Right renal pelvis (tissue), 4 donors: ENCODE measurements at regions not wholly inside any gene's neighbourhood (a gene's known extent, or its start where the extent isn't known, plus 50 kb on each side); places are given as distances from the start of the nearest gene placed in this dataset.
"Not testable (repeated sequence)": the region's sequence is repeated elsewhere in the genome, so short reads cannot be mapped to it uniquely, and the experiment has no call there.

Experiments used
- DNase-seq, 4 donors: peaks; one replicate each; pipeline ENCODE4 v3.0.0-alpha.2; 2013; ENCODE audit warnings: low read depth in 4 of 4, low spot score in 3 of 4, missing footprints in 1 of 4

DNA sequence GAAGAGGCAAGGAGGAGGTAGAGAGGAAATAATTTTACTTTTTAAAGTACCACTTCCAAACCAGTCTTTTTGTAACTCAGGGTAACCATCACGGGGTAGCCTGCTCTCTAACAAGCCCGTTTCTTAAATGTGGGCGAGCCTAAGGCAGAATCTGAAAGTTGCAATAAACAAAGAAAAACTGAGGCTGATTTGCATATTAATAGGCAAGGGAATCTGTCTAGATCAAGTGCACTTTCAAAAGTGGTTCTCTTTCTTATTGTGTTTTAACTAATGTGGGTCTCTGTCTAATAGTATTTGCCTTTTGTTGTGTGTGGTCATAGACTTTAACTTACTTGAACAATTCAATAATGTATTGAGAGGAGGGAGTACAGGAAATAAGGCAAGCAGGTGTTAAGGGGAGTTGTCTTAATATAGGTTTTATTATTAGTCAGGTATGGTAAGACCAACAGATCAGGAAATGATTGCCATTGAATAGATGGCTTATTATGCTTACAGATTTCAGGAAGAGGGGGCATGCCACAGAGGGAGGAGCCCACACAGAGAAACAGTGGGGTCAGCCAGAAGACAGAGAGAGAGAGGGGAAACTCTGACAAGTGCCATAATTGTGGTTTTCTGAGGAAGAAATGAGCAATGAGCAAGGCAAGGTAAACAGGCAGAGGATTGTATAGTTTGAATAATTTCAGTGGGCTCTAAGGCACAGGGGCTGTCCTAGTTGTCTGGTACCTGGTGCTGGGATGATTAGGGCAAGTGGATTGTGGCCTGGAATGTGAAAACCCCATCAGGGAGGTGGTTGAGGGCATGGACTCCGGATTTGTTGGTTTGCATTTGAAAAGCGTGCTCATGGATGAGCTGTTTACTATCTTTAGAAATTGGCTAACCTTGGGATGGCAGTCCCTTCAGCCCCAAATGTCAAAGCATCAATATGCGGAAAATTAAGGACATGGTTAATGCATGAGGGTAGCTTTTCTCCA is 237.2 kb downstream of the TOX3 start:
- no peak for DNase-seq

DNA sequence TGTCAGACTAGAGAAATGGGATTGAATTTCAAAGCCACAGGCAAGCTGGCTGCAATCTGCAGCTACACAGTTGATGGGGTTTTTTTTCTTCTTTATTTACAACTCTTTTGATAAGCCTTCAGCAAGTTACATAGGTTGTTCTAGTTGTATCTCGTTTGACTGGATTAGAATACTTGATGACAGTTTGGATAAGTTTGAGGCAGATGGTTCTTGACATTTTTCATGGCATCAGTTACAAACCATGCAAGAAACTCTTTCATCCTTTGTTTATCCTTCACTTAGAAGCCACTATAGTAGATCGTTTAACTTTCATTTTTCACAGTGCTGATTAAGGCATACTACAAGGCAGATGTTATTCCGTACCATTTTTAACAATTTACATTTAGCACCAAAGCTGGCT is 238.9 kb downstream of the TOX3 start:
- no peak for DNase-seq

DNA sequence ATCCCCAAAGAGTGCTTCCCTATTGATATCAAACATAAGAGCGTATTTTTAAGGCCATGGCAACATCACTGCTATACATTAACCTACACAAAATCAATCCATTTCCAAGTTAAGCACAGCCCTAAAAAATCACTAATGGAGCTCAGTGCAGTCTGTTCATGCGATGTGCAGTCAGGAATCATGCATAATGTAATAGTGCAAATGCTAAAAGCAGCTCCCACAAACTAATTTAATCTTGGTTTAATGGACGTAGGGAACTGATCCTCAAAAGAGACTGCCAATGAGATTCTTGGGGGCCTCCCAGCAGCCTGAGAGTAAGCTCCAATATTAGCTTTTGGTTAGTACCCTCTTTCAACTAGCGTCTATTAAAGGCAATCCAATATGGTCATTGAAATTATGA is 245.9 kb downstream of the TOX3 start:
- no peak for DNase-seq

DNA sequence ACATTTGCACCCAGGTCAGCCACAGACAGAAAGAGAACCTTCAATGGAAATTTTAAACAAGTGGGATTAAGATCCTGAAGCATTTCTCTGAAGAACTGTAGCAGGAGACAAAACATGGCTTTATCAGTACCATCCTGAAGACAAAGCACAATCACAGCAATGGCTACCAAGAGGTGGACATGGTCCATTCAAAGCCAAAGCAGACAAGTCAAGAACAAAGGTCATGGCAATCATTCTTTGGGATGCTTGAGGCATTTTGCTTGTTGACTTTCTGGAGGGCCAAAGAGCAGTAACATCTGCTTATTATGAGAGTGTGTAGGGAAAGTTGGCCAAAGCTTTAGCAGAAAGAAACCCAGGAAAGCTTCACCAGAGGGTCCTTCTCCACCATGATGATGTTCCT is 248.2 kb downstream of the TOX3 start:
- DNase-seq, result no peak

GRCh38 chr16:52296706-52297315 is 250.1 kb downstream of the TOX3 start:
- not testable (repeated sequence) for DNase-seq

DNA sequence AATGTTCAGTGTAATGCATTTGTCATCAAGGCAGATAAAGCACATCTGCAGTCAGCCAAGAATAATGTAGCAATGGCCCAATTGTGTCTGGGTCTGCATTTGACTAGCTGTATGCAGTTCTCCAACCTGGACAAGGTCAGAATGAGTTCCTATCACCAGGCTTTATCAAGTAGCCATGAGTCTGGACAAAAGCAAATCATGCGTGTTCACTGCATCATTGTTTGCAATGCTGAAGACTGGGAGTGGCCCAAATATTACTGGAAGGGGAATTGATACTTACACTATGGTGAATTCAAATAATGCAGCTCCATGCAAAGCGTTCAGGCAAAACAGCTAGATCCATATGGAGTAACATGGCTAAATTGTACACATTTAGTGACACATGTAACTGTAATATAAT is 250.9 kb downstream of the TOX3 start:
- DNase-seq, result no peak

- no peak for DNase-seq
Measured at GRCh38 chr16:52294660-52295059, 252.3 kb downstream of the TOX3 start.

DNA sequence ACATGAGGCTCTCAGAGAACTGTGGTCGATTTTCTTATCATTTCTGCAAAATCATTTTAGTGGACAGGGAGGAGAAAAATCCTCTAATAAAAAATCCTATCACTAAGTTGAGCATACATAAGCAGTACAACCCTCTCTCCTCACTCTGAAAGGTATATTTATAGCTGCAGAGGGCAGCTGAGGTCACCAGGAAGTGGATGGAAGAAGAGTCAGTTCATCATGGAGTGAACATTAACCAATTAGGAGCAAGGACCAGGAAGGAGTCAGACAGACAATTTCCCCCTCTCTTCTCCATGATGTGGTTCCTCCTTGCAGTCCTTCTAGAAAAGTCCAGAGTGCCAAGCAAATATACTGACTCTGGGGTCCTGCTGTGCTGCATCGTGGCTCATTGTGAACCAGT is 253.7 kb downstream of the TOX3 start:
- DNase-seq, result no peak

DNA sequence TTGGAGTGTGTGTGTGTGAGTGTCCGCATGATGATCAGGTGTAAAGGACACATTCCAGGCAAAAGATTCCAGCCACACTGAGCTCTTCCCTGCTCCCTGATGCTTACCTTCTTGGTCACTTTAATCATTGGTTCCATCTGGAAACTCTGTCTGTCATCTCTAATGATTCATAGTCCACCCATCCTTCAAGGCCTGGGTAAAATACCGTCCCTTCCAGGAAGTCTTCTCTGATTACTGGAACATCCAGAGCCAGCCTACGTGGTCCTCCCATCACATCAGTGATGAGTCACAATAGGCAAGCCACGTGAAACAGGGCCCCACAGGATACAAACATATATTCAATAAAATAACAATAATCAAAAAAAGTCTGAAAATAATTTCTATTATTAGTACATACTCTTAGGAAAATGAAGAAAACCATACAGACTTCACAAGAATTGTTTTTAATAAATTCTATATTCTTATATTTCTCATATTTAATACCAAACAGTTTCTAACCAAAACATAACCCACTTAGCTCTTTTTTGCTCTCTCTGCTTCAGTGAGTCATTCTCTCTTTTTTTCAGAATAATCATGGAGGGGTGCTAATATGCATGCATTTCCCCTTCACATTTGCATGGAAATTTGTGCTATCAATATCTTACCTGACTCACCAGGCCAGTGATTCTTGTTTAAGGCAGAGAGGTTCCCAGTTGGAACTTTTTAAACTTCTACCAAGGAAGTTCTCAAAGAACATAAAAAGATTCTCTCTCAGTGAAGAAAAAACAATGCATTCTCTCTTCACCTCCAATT is 263.2 kb downstream of the TOX3 start:
- no peak for DNase-seq

- no peak for DNase-seq
Measured at GRCh38 chr16:52283018-52283417, 263.9 kb downstream of the TOX3 start.

- DNase-seq, result no peak
Measured at GRCh38 chr16:52280086-52280485, 266.9 kb downstream of the TOX3 start.

DNA sequence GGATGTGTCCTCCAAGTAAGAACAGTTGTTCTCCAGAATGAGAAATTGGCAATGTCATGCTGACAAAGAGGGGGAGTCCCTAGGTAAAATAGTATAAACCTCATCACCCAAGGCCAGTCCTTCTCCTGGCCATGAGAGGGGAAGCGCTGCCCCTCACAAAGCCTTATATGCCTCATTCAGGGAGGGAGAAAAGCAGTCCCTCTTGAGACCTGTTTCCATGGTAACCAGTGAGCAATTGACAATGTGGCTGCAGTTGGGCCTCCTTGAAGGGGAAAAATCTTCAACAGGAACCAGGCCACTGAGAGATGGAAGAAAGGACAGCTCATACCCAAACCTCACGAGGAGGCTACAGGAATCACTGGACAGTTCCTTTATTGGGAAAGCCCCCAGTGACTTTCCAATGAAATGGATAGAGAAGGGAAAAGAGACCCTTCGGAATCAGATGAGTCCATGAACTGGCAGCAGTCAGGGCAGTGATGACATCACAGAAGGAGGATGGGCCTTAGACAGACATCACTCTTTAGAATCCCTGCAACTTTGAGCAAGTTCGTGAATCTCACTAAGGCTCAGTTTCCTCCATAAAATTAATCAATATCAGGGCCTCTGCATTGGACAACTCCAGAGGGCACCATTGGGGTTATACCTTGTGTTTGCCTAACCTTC is 275.7 kb downstream of the TOX3 start:
- DNase-seq, result no peak

- peak in 3 of 4 donors; percentile 18 to 41 (median 24) for DNase-seq
Measured at GRCh38 chr16:52265446-52265861, 281.5 kb downstream of the TOX3 start.

- DNase-seq, result no peak
Measured at GRCh38 chr16:52257534-52257933, 289.4 kb downstream of the TOX3 start.

DNA sequence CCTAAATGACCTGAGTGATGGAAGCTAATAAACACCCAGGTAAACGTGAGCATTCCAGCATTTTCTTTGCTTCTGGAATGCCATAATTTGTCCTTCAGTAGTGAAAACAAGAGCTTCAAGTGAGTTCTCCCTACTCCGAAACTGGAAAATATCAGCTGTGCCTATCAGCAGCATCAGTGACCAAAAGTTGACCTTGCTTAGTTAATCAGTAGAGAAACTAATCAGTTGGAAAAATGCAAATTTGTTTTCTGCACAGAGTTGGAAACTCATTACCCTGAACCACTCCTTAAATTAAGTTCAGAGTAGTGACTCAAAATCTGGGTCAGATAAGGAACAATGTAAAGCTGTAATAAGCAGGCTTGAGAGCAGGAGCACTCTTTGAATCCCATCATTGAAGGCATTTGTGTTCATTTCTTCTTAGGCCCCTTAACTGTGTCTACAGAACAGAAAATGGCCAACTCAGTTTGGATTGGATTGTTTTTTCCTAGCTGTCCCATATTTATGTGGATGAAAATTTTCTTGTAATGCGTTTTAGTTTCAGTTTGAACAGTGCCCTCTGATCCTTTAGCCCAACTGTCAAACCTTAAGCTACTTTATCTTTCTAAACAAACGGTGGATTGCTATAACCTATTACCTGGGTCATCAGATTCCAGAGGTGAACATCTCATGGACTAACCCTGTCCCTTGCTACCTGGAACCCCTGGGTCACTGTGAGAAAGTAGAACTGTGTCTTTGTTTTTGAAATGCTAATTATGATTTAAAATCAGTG is 290.4 kb downstream of the TOX3 start:
- DNase-seq, result peak in 3 of 4 donors; percentile 27 to 44 (median 28)

GRCh38 chr16:52254746-52255145 is 292.2 kb downstream of the TOX3 start:
- no peak for DNase-seq

DNA sequence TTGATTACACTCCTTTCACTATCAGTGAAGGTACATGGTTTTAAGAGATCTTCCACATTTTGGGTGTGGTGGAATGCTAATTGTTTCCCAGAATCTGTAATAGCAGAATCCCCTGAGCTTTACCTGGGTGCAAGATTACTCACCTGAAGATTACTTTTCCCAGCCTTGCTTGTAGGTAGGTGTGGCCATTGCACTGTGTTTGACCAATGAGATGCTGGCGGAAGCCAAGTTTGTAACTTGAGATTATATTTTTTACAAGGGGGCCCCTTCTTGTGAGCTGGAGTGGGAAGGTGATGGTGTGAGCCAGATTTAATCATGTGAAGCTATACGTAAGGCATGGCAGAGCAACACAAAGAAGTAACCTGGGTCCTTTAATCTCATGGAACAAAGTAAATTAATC is 294.3 kb downstream of the TOX3 start:
- DNase-seq, result no peak

GRCh38 chr16:52251495-52251894 is 295.4 kb downstream of the TOX3 start:
- DNase-seq, result no peak

GRCh38 chr16:52247737-52248136 is 299.2 kb downstream of the TOX3 start:
- no peak for DNase-seq

GRCh38 chr16:52238710-52239109 is 308.2 kb downstream of the TOX3 start:
- DNase-seq, result no peak
